ENCODE measurements at regions not wholly inside any gene's neighbourhood (a gene's known extent, or its start where the extent isn't known, plus 50 kb on each side); places are given as distances from the start of the nearest gene placed in this dataset.
"Not testable (repeated sequence)": the region's sequence is repeated elsewhere in the genome, so short reads cannot be mapped to it uniquely, and the experiment has no call there.

DNA sequence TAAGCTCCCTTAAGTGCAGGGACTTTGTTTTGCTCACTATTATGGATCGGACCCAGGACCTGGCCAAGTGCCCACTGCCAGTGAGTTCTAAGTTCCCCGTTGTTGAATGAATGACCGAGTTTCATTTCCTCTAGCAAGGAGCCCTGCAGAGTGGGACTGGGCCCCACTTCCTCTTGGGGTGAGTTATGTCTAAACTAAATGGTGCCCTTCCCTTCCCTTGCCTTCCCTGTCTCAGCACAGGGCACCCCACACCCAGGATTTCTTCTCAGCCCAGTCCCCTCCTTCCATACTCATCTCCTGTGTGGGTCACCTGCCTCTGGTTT, 195.3 kb upstream of the HS6ST1 start:
- TF ChIP-seq, protein P1, sequence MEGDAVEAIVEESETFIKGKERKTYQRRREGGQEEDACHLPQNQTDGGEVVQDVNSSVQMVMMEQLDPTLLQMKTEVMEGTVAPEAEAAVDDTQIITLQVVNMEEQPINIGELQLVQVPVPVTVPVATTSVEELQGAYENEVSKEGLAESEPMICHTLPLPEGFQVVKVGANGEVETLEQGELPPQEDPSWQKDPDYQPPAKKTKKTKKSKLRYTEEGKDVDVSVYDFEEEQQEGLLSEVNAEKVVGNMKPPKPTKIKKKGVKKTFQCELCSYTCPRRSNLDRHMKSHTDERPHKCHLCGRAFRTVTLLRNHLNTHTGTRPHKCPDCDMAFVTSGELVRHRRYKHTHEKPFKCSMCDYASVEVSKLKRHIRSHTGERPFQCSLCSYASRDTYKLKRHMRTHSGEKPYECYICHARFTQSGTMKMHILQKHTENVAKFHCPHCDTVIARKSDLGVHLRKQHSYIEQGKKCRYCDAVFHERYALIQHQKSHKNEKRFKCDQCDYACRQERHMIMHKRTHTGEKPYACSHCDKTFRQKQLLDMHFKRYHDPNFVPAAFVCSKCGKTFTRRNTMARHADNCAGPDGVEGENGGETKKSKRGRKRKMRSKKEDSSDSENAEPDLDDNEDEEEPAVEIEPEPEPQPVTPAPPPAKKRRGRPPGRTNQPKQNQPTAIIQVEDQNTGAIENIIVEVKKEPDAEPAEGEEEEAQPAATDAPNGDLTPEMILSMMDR (conservative IDR thresholded peaks at IDR 0.05; ENCODE audit: low read depth, low read length) = no peak
- H3K4me3 ChIP-seq (ENCODE audit: low read length) = no peak overlapping the region
- no peak for DNase-seq (ENCODE audit: low read depth)

DNA sequence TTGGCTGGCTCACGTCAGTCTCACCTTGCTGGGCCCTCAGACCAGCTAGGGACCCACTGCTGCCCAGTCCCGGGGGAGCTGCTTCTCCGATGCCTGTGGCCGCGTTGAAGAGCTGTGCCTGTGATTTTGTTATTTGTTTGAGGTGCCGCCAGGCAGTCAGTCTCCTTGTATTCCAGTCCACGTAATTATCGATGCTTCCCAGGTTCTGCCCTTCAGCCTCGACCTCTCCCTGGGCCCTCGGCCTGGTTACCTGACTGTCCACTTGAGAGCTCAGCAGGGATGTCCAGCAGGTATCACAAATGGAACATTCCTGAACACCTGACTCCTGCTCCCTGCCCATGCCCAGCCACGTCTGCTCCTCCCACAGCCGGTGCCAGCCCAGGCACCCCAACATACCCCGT, 195.9 kb upstream of the HS6ST1 start:
- TF ChIP-seq, protein P1 (conservative IDR thresholded peaks at IDR 0.05; ENCODE audit: low read depth, low read length) = no peak
- H3K4me3 ChIP-seq (ENCODE audit: low read length) = no peak overlapping the region
- no peak for DNase-seq (ENCODE audit: low read depth)

DNA sequence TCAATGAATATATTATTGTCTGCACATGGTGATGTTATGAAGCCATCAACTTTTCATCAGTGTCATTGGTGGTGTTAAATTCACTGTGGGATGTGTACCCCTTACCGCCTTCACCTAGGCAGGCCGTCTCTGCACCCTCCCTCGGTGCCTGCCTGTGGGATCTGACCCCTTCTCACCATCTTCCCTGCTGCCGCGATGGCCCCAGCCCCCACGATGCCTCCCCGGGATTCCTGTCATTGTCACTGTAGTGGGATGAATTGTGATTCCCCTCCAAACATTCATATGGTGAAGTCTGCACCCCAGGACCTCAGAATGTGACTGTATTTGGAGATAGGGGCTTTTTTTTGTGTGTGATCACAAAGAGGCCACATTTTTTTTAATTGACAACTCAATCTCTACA, 198.3 kb upstream of the HS6ST1 start:
- DNase-seq (ENCODE audit: low read depth) = no peak
- no peak overlapping the region for H3K4me3 ChIP-seq (ENCODE audit: low read length)
- TF ChIP-seq, protein P1 (conservative IDR thresholded peaks at IDR 0.05; ENCODE audit: low read depth, low read length) = no peak

DNA sequence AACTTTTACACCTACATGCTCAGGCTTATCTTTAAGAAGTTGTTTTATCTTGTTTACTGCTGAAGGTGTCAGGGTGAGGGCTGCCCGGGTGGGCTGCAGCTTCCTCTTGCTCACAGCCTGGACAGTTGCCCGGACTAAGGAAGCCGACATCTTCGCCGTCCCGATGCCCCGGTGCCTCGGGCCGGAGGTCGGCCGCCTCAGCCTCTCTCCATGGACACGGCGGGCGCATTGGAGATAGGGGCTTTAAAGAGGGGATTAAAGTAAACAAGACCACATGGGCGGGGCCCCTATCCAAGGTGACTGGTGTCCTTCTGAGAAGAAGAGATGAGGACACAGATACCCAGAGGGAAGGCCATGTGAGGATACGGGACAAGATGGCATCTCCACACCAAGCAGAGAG, 200.4 kb upstream of the HS6ST1 start:
- H3K4me3 ChIP-seq (ENCODE audit: low read length) = not testable (repeated sequence)

DNA sequence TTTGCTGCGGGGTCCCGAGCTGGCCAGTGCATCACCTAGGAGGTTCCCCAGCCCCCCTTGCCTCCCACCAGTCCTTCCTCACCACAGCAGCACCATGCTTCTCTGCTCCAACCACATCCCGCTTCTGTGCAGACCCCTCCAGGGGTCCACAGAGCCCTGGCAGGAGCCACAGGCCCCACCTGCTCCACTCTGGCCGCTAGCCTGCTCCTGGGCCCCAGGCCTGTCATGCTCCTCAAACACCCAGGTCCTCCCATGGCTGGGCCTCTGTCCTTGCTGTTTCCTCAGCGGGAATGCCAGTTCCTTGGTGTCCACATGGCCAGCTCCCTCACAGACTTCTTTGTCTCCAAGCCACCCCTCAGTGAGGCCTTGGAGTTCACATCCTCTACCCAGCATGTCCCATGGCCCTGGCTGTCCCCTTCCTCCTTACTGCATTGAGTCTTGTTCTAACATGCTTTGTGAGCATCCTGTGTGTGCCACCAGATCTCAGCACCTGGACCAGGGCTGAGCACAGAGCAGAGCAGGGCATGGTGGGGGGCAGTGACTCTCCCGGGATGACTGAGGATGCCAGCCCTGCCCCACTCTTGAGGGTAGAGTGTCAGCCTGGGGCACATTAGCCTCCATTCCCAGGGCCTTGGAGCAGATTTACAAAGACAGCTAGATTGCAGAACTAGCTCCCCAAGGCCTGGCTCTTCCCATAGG, 201.0 kb upstream of the HS6ST1 start:
- no peak for DNase-seq (ENCODE audit: low read depth)
- H3K4me3 ChIP-seq (ENCODE audit: low read length) = no peak overlapping the region
- TF ChIP-seq, protein P1 (conservative IDR thresholded peaks at IDR 0.05; ENCODE audit: low read depth, low read length) = no peak

More for the DNA sequence above, 200.4 kb upstream of the HS6ST1 start:
- DNase-seq (ENCODE audit: low read depth) = not testable (repeated sequence)

DNA sequence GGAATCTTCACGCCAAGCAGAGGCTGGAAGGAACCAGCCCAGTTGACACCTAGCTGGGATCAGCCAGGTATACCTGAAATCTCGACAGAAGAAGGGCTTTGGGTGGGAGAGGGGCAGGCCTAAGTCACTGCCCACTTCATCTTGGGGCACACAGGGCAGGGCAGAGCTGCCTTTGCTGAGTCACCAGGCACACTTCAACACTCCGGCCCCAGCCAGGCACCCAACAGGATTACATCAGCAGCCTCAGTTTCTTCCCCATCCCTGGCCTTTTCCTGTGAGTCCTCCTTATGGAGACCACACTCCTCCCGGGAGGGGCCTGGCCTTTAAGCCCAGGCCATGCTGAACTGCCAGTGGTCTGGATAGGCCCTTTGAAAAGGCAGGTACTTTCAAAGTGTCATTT, 201.7 kb upstream of the HS6ST1 start:
- no peak for DNase-seq (ENCODE audit: low read depth)
- TF ChIP-seq, protein P1 (conservative IDR thresholded peaks at IDR 0.05; ENCODE audit: low read depth, low read length) = no peak
- H3K4me3 ChIP-seq (ENCODE audit: low read length) = no peak overlapping the region

DNA sequence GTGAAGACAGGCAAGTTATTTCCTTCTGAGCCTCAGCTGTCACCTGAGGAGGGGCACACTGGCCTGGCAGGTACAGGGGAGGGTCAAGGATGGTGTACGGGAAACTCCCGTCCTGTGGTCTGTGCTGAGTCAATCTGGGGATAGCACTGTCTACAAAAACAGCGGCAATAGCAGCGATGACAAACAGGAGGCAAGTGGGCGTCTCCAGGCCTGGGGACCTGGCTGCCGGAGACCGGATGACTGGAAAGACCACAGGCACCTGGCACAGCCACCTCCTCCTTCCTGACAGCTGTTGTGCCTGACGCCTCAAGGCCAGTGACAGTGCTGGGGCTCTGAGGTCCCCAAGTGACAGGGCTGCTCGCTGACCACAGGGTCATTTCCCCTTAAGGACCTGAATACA, 202.1 kb upstream of the HS6ST1 start:
- no peak overlapping the region for H3K4me3 ChIP-seq (ENCODE audit: low read length)
- TF ChIP-seq, protein P1 (conservative IDR thresholded peaks at IDR 0.05; ENCODE audit: low read depth, low read length) = no peak
- DNase-seq (ENCODE audit: low read depth) = no peak

Data from retinal pigment epithelial cell (primary cell).